Transverse colon (tissue), 4 donors: ENCODE measurements at regions not wholly inside any gene's neighbourhood (a gene's known extent, or its start where the extent isn't known, plus 50 kb on each side); places are given as distances from the start of the nearest gene placed in this dataset.

Experiments used
- EP300 ChIP-seq: sonication (generic); formaldehyde crosslinking; IDR thresholded peaks from one replicate; pipeline ENCODE4 v1.6.1; 2017; ENCODE audit warnings: antibody characterized with exemption, low read depth
- POLR2A ChIP-seq: fragments of 450-650 bp; IDR thresholded peaks from one replicate; pipeline ENCODE4 v1.6.1; 2016; ENCODE audit warnings: antibody characterized with exemption, mild to moderate bottlenecking, moderate library complexity
- POLR2AphosphoS5 ChIP-seq, 3 donors: sonication (generic); formaldehyde crosslinking; IDR thresholded peaks; one replicate each; pipeline ENCODE4 v1.6.1; 2016; ENCODE audit warnings: antibody characterized with exemption in 3 of 3
- TF ChIP-seq, protein P1 (sequence below), 5 experiments: fragments of 200-600 bp in 3 of 5; fragments of 450-650 bp in 2 of 5; sonication (generic) in 3 of 5; IDR thresholded peaks; 1 replicate in 2 of 5; 2 replicates in 3 of 5; pipeline ENCODE4 v1.5.1; 2016 to 2017; ENCODE audit warnings: antibody characterized with exemption in 5 of 5, inconsistent platforms in 3 of 5, mild to moderate bottlenecking in 2 of 5, moderate library complexity in 1 of 5

GRCh38 chr10:61076572-61077114 lies 132.7 kb upstream of the RHOBTB1 start:
- TF ChIP-seq, protein P1, sequence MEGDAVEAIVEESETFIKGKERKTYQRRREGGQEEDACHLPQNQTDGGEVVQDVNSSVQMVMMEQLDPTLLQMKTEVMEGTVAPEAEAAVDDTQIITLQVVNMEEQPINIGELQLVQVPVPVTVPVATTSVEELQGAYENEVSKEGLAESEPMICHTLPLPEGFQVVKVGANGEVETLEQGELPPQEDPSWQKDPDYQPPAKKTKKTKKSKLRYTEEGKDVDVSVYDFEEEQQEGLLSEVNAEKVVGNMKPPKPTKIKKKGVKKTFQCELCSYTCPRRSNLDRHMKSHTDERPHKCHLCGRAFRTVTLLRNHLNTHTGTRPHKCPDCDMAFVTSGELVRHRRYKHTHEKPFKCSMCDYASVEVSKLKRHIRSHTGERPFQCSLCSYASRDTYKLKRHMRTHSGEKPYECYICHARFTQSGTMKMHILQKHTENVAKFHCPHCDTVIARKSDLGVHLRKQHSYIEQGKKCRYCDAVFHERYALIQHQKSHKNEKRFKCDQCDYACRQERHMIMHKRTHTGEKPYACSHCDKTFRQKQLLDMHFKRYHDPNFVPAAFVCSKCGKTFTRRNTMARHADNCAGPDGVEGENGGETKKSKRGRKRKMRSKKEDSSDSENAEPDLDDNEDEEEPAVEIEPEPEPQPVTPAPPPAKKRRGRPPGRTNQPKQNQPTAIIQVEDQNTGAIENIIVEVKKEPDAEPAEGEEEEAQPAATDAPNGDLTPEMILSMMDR (IDR thresholded peaks at IDR 0.05): no peak
- no peak for TF ChIP-seq POLR2A
- TF ChIP-seq EP300: no peak
- no peak for TF ChIP-seq POLR2AphosphoS5 (IDR thresholded peaks at IDR 0.05)
